ENCODE measurements at regions not wholly inside any gene's neighbourhood (a gene's known extent, or its start where the extent isn't known, plus 50 kb on each side); places are given as distances from the start of the nearest gene placed in this dataset.

DNA sequence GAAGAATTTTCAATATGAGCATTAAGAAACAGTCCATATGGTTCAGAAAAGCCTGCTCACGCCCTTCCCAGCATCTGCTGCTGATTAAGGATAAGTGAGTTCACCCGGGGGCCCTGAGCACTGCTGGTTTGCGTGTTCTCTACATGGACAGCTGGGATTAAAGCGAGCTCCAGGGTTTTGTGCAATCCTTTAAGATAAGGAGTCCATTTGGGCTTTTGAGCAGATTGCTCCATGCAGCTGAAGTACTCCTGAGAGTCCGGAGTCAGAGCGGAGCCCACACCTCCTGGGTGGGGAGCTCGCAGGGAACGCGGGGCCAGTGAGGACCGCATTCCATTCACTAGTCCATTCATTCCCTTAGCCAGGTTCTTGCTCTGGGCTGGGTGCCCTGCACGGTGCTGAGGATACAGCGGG lies 149.3 kb upstream of the COL5A1 start:
- ChIA-PET CTCF (interaction anchor here (1.2 kb wide), 1 partner anchor 12 kb away, joined by 3 read pairs; no protein-coding TSS in a partner anchor), POLR2A (ENCODE audit: unreplicated experiment) (no interaction called here)
- TF ChIP-seq RFX5 (IDR thresholded peaks at IDR 0.05; ENCODE audit: low read depth, low read length) (no peak), MXI1 (IDR thresholded peaks at IDR 0.05; ENCODE audit: borderline replicate concordance, low read depth, low read length) (no peak), FOS (IDR thresholded peaks at IDR 0.05; ENCODE audit: low read depth, low read length) (0 out of 2 replicates have a peak, but pooled peaks have one; percentile 2), POLR2A (IDR thresholded peaks at IDR 0.05; ENCODE audit: low read depth, low read length) (no peak), RAD21 (IDR thresholded peaks at IDR 0.05; ENCODE audit: low read length) (no peak; the same call in 1 of the 2 replicates), CEBPB (IDR thresholded peaks at IDR 0.05; ENCODE audit: low read depth, low read length) (peak; percentile 82), MAZ (IDR thresholded peaks at IDR 0.05; ENCODE audit: borderline replicate concordance, low read depth, low read length) (peak; percentile 39; the same call in 1 of the 2 replicates), BHLHE40 (IDR thresholded peaks at IDR 0.05; ENCODE audit: low read depth, low read length) (no peak)
- TF ChIP-seq, protein P1, sequence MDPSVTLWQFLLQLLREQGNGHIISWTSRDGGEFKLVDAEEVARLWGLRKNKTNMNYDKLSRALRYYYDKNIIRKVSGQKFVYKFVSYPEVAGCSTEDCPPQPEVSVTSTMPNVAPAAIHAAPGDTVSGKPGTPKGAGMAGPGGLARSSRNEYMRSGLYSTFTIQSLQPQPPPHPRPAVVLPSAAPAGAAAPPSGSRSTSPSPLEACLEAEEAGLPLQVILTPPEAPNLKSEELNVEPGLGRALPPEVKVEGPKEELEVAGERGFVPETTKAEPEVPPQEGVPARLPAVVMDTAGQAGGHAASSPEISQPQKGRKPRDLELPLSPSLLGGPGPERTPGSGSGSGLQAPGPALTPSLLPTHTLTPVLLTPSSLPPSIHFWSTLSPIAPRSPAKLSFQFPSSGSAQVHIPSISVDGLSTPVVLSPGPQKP (IDR thresholded peaks at IDR 0.05; ENCODE audit: borderline replicate concordance, low read depth, low read length): no peak
- TF ChIP-seq, protein P2, sequence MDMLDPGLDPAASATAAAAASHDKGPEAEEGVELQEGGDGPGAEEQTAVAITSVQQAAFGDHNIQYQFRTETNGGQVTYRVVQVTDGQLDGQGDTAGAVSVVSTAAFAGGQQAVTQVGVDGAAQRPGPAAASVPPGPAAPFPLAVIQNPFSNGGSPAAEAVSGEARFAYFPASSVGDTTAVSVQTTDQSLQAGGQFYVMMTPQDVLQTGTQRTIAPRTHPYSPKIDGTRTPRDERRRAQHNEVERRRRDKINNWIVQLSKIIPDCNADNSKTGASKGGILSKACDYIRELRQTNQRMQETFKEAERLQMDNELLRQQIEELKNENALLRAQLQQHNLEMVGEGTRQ (IDR thresholded peaks at IDR 0.05; ENCODE audit: low read depth, low read length): no peak
- Histone ChIP-seq H4K5ac (ENCODE audit: low read depth, low read length) (no peak overlapping the region; the same call in 1 of the 2 replicates), H2AK9ac (replicated peaks; ENCODE audit: low read depth, low read length, poor library complexity) (peak overlapping the region; percentile 35), H3K36me3 (ENCODE audit: control insufficient read depth, insufficient read depth, low read length) (no peaks in the 10 kb centered on the region), H3K9me1 (ENCODE audit: insufficient read depth, low read length) (peaks cover 8% of the 10 kb centered on the region), H3K9ac (ENCODE audit: low read depth, low read length) (no peak overlapping the region), H2BK20ac (ENCODE audit: low read depth, low read length) (peak overlapping the region; percentile 37), H3K18ac (ENCODE audit: low read depth, low read length) (no peak overlapping the region; the same call in 1 of the 2 replicates), H3K4me1 (ENCODE audit: control insufficient read depth, insufficient read depth, low read length) (peaks cover 22% of the 10 kb centered on the region), H3K4ac (ENCODE audit: low read depth, low read length) (peak overlapping the region; percentile 53), H2BK5ac (ENCODE audit: low read depth, low read length, poor library complexity, severe bottlenecking) (no peak overlapping the region), H2BK15ac (ENCODE audit: low read depth, low read length) (no peak overlapping the region), H4K8ac (ENCODE audit: low read depth in 2 of 2, low read length in 2 of 2) (0 out of 4 replicates have a peak overlapping the region, but pooled peaks of 1 of the 2 experiments have one; percentile 37), H3K4me3 (ENCODE audit: insufficient read depth, low read depth, low read length) (no peak overlapping the region), H3K9me3 (ENCODE audit: control insufficient read depth, insufficient read depth, low read length) (no peaks in the 10 kb centered on the region), H3K79me1 (ENCODE audit: low read depth in 1 of 2, low read length in 2 of 2) (no peaks in the 10 kb centered on the region; a peak in 1 of 4 replicates), H3K4me2 (ENCODE audit: low read depth, low read length) (no peak overlapping the region), H2AK5ac (ENCODE audit: low read depth, low read length) (peak overlapping the region; percentile 81; the same call in 1 of the 2 replicates), H3K56ac (ENCODE audit: extremely low read depth, insufficient read depth, low read length) (no peak overlapping the region), H4K20me1 (ENCODE audit: insufficient read depth, low read length) (no peaks in the 10 kb centered on the region), H3K14ac (replicated peaks; ENCODE audit: low read depth, low read length) (no peak overlapping the region), H2BK120ac (ENCODE audit: low read depth, low read length) (peak overlapping the region; percentile 49), H3K23ac (ENCODE audit: low read depth, low read length) (no peak overlapping the region), H4K91ac (ENCODE audit: insufficient read depth, low read depth, low read length) (peak overlapping the region; percentile 33; the same call in 1 of the 2 replicates), H3K27me3 (ENCODE audit: control insufficient read depth, insufficient read depth, low read length) (peaks cover 5% of the 10 kb centered on the region), H3K27ac (ENCODE audit: insufficient read depth, low read length) (peak overlapping the region; percentile 41; the same call in 1 of the 2 replicates), H2AFZ (replicated peaks; ENCODE audit: low read length, poor library complexity) (peak overlapping the region; percentile 68)
- no TSS peak for BruUV-seq (replicated peaks)
- intact Hi-C loops (cut with micrococcal nuclease) (loop anchor here (1.0 to 2.0 kb wide), 3 partner anchors 17 to 149 kb away; partner anchors contain the start of gene COL5A1), in situ Hi-C loops (cut with MboI; ENCODE audit: low sequenced_read_pairs) (no loop called here), dilution Hi-C loops (cut with HindIII; ENCODE audit: low sequenced_read_pairs, unreplicated experiment) (no loop called here)
- DNase-seq (peak; percentile 91), ATAC-seq (ENCODE audit: low read depth) (peak; percentile 88)
- WGBS, 2 experiments (ENCODE audit: extremely low coverage in 2 of 2, insufficient read length in 1 of 2): 52% methylated on average over 2 of the region's 12 CpGs; no CpG with 5 or more reads in 1 of the 2 experiments

Data from IMR-90 (cell line).